Breast epithelium (tissue), 3 donors: ENCODE measurements at regions not wholly inside any gene's neighbourhood (a gene's known extent, or its start where the extent isn't known, plus 50 kb on each side); places are given as distances from the start of the nearest gene placed in this dataset.

Source experiments
- CTCF ChIP-seq, 3 donors: fragments of 450-650 bp; IDR thresholded peaks; one replicate each; pipeline ENCODE4 v1.5.1; 2016 to 2017; ENCODE audit warnings: antibody characterized with exemption in 3 of 3, mild to moderate bottlenecking in 3 of 3, moderate library complexity in 3 of 3
- POLR2A ChIP-seq: fragments of 450-650 bp; IDR thresholded peaks from one replicate; pipeline ENCODE4 v1.6.1; 2016; ENCODE audit warnings: antibody characterized with exemption, mild to moderate bottlenecking, moderate library complexity

- no peak for TF ChIP-seq CTCF (IDR thresholded peaks at IDR 0.05)
- TF ChIP-seq POLR2A, result no peak
Measured at GRCh38 chr6:137659871-137660270, 165.7 kb upstream of the OLIG3 start.
